ENCODE measurements at regions not wholly inside any gene's neighbourhood (a gene's known extent, or its start where the extent isn't known, plus 50 kb on each side); places are given as distances from the start of the nearest gene placed in this dataset.
A peak's percentile ranks its signal among the peaks of the same experiment; 100 is the strongest.

DNA sequence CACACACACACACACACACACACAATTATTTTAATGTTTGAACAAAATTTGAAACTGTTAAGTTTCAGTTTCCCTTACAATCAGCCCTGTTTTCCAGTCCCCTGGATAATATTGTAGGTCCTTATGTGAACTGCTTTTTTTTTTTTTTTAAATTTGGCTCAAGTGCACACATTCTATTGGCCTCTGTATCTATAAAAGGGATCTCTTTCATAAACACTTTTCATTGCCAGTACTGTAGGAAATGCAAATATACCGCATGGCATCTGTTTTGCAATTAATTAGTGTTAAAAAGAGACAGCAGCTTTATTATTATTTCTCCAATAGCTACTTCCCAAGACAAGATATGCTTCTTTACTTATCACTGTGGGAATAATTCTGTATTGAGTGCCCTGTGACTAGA lies 738.7 kb downstream of the EPHA4 start:
- TF ChIP-seq, protein P1, sequence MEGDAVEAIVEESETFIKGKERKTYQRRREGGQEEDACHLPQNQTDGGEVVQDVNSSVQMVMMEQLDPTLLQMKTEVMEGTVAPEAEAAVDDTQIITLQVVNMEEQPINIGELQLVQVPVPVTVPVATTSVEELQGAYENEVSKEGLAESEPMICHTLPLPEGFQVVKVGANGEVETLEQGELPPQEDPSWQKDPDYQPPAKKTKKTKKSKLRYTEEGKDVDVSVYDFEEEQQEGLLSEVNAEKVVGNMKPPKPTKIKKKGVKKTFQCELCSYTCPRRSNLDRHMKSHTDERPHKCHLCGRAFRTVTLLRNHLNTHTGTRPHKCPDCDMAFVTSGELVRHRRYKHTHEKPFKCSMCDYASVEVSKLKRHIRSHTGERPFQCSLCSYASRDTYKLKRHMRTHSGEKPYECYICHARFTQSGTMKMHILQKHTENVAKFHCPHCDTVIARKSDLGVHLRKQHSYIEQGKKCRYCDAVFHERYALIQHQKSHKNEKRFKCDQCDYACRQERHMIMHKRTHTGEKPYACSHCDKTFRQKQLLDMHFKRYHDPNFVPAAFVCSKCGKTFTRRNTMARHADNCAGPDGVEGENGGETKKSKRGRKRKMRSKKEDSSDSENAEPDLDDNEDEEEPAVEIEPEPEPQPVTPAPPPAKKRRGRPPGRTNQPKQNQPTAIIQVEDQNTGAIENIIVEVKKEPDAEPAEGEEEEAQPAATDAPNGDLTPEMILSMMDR (conservative IDR thresholded peaks at IDR 0.05): no peak
- peak overlapping the region; percentile 33; the same call in 1 of the 2 replicates for H3K27ac ChIP-seq

GRCh38 chr2:220835583-220835982 lies 736.5 kb downstream of the EPHA4 start:
- H3K27ac ChIP-seq: no peak overlapping the region
- TF ChIP-seq, protein P1 (conservative IDR thresholded peaks at IDR 0.05): no peak

- TF ChIP-seq, protein P1 (conservative IDR thresholded peaks at IDR 0.05): no peak
- H3K27ac ChIP-seq: no peak overlapping the region
These were observed 734.9 kb downstream of the EPHA4 start for GRCh38 chr2:220837226-220837625.

GRCh38 chr2:220842901-220843665 lies 729.0 kb downstream of the EPHA4 start:
- TF ChIP-seq, protein P1 (conservative IDR thresholded peaks at IDR 0.05): no peak
- no peak overlapping the region for H3K27ac ChIP-seq

DNA sequence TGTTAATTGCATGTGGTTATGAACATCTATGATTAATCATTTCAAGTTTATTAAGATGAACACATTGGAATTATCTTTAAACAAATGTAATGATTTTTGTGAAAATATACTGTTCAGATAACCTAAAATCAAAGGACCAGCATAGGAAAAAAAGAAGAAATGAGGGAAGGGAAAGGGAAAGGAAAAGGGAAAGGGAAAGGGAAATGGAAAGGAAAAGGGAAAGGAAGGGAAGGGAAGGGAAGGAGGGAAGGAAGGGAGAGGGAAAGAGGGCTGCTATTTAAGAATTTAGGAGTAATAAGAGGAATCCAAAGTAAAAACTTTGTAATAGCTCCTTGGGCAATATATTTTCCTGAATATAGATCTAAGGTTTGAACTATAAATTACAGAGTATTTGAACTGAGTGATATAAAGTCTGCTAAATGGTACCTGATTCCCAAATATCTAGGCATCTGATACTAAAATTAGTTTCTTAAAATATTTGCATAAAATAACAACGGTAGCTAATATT lies 726.3 kb downstream of the EPHA4 start:
- TF ChIP-seq, protein P1 (conservative IDR thresholded peaks at IDR 0.05): no peak

DNA sequence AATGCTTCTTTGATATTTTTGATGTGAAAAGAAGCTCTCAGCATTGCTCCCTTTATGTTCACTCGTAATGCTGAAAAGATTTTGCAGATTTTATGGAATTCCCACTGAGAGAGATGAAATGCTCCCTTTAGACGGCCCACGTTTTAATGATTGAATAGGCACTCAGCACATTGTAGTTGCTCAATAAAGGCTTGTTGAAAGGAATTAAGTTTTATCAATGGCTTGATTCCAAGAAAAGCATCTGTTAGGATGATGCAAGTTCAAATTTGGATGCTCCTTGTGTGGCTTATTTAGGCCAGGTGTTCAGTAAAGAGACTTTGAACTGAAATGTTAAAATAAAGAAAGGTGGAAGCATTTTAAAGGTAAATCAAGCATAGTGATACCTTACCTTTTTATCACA lies 725.1 kb downstream of the EPHA4 start:
- H3K27ac ChIP-seq: no peak overlapping the region
- TF ChIP-seq, protein P1 (conservative IDR thresholded peaks at IDR 0.05): no peak

More for the DNA sequence above, 726.3 kb downstream of the EPHA4 start:
- H3K27ac ChIP-seq: no peak overlapping the region

- H3K27ac ChIP-seq: no peak overlapping the region
- TF ChIP-seq, protein P1 (conservative IDR thresholded peaks at IDR 0.05): no peak
These were observed 724.5 kb downstream of the EPHA4 start for GRCh38 chr2:220847589-220847988.

Measured in VCaP (cell line).